ENCODE measurements at regions not wholly inside any gene's neighbourhood (a gene's known extent, or its start where the extent isn't known, plus 50 kb on each side); places are given as distances from the start of the nearest gene placed in this dataset.

- no peak for DNase-seq (ENCODE audit: low read depth in 2 of 3, low spot score in 2 of 3)
Observed at GRCh38 chr2:239640210-239640609, 239.4 kb upstream of the HDAC4 start.

GRCh38 chr2:239639421-239640185, 238.8 kb upstream of the HDAC4 start:
- DNase-seq (ENCODE audit: low read depth in 2 of 3, low spot score in 2 of 3): no peak

GRCh38 chr2:239638376-239638775, 237.6 kb upstream of the HDAC4 start:
- no peak for DNase-seq (ENCODE audit: low read depth in 2 of 3, low spot score in 2 of 3)

- DNase-seq (ENCODE audit: low read depth in 2 of 3, low spot score in 2 of 3): no peak
Observed at GRCh38 chr2:239636808-239637207, 236.0 kb upstream of the HDAC4 start.

GRCh38 chr2:239634769-239635168, 233.9 kb upstream of the HDAC4 start:
- no peak for DNase-seq (ENCODE audit: low read depth in 2 of 3, low spot score in 2 of 3)

- no peak for DNase-seq (ENCODE audit: low read depth in 2 of 3, low spot score in 2 of 3)
Observed at GRCh38 chr2:239630618-239631286, 229.9 kb upstream of the HDAC4 start.

GRCh38 chr2:239629926-239630617, 229.3 kb upstream of the HDAC4 start:
- no peak for DNase-seq (ENCODE audit: low read depth in 2 of 3, low spot score in 2 of 3)

GRCh38 chr2:239626961-239627592, 226.3 kb upstream of the HDAC4 start:
- DNase-seq (ENCODE audit: low read depth in 2 of 3, low spot score in 2 of 3): no peak

GRCh38 chr2:239625971-239626734, 225.3 kb upstream of the HDAC4 start:
- DNase-seq (ENCODE audit: low read depth in 2 of 3, low spot score in 2 of 3): no peak

- DNase-seq (ENCODE audit: low read depth in 2 of 3, low spot score in 2 of 3): no peak
Observed at GRCh38 chr2:239625156-239625845, 224.5 kb upstream of the HDAC4 start.

- DNase-seq (ENCODE audit: low read depth in 2 of 3, low spot score in 2 of 3): no peak
Observed at GRCh38 chr2:239621611-239622010, 220.8 kb upstream of the HDAC4 start.

- DNase-seq (ENCODE audit: low read depth in 2 of 3, low spot score in 2 of 3): no peak
Observed at GRCh38 chr2:239619369-239619768, 218.5 kb upstream of the HDAC4 start.

GRCh38 chr2:239616729-239617128, 215.9 kb upstream of the HDAC4 start:
- no peak for DNase-seq (ENCODE audit: low read depth in 2 of 3, low spot score in 2 of 3)

GRCh38 chr2:239612133-239612532, 211.3 kb upstream of the HDAC4 start:
- no peak for DNase-seq (ENCODE audit: low read depth in 2 of 3, low spot score in 2 of 3)

- DNase-seq (ENCODE audit: low read depth in 2 of 3, low spot score in 2 of 3): no peak
Observed at GRCh38 chr2:239611222-239611795, 210.5 kb upstream of the HDAC4 start.

GRCh38 chr2:239610457-239611221, 209.8 kb upstream of the HDAC4 start:
- no peak for DNase-seq (ENCODE audit: low read depth in 2 of 3, low spot score in 2 of 3)

GRCh38 chr2:239609607-239610310, 208.9 kb upstream of the HDAC4 start:
- DNase-seq (ENCODE audit: low read depth in 2 of 3, low spot score in 2 of 3): no peak

GRCh38 chr2:239609162-239609561, 208.3 kb upstream of the HDAC4 start:
- no peak for DNase-seq (ENCODE audit: low read depth in 2 of 3, low spot score in 2 of 3)

- no peak for DNase-seq (ENCODE audit: low read depth in 2 of 3, low spot score in 2 of 3)
Observed at GRCh38 chr2:239608723-239609122, 207.9 kb upstream of the HDAC4 start.

All from activated CD8-positive, alpha-beta memory T cell treated with anti-CD3 and anti-CD28 coated beads for 48 hours (primary cell).